ENCODE measurements at regions not wholly inside any gene's neighbourhood (a gene's known extent, or its start where the extent isn't known, plus 50 kb on each side); places are given as distances from the start of the nearest gene placed in this dataset.

DNA sequence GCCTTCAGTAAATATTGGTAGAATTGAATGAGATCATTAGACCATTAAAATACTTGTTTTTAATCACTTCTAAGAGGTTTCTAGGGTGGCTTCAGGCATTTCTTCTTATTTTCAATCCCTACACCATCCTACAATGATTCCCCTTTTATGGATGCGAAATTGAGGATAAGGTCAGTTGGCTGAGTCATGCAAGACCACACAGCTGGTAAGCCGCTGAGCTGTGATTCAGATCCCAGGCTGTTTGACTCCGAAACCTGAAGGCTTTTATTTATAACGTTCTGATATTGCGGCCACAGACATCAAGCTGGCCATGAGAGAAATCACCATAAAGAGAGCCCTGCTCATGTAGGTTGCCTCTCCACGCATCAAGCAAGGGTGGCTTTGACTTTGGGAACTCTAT, 133.4 kb downstream of the VAPA start:
- no peak for TF ChIP-seq POLR2A (IDR thresholded peaks at IDR 0.05)
- TF ChIP-seq, protein P1, sequence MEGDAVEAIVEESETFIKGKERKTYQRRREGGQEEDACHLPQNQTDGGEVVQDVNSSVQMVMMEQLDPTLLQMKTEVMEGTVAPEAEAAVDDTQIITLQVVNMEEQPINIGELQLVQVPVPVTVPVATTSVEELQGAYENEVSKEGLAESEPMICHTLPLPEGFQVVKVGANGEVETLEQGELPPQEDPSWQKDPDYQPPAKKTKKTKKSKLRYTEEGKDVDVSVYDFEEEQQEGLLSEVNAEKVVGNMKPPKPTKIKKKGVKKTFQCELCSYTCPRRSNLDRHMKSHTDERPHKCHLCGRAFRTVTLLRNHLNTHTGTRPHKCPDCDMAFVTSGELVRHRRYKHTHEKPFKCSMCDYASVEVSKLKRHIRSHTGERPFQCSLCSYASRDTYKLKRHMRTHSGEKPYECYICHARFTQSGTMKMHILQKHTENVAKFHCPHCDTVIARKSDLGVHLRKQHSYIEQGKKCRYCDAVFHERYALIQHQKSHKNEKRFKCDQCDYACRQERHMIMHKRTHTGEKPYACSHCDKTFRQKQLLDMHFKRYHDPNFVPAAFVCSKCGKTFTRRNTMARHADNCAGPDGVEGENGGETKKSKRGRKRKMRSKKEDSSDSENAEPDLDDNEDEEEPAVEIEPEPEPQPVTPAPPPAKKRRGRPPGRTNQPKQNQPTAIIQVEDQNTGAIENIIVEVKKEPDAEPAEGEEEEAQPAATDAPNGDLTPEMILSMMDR (IDR thresholded peaks at IDR 0.05): no peak
